ENCODE measurements at regions not wholly inside any gene's neighbourhood (a gene's known extent, or its start where the extent isn't known, plus 50 kb on each side); places are given as distances from the start of the nearest gene placed in this dataset.

- no peaks in the 10 kb centered on the region for H3K9me3 ChIP-seq
- no peaks in the 10 kb centered on the region for H3K36me3 ChIP-seq
- TF ChIP-seq POLR2A (IDR thresholded peaks at IDR 0.05) (no peak), POLR2AphosphoS5 (IDR thresholded peaks at IDR 0.05) (peak in 2 of 3 donors; percentile 48 to 53), CTCF (IDR thresholded peaks at IDR 0.05) (peak; percentile 60 to 81 (median 66))
- DNase-seq: peak; percentile 88
- intact Hi-C loops (cut with DNase I; ENCODE audit: low total_unique reads): loop anchor here (5.0 to 10.0 kb wide), 2 partner anchors 71 to 223 kb away; no protein-coding TSS in a partner anchor
- in situ Hi-C loops (cut with MboI; ENCODE audit: low pct_ligation_motif_present in 1 of 4, low pct_unique_long_range_greater_than_20kb in 1 of 4, low sequenced_read_pairs in 3 of 4): loop anchor here in 2 of 4 donors (10.0 to 25.0 kb wide), 2 partner anchors 59 to 223 kb away; no protein-coding TSS in a partner anchor
- H3K4me3 ChIP-seq: peak overlapping the region in 2 of 4 donors; percentile 2 to 16
- 7 to 13% methylated on average over 3 to 15 of the region's 15 CpGs for WGBS, 2 donors (ENCODE audit: low coverage in 1 of 2)
- H3K27me3 ChIP-seq: no peaks in the 10 kb centered on the region
- H3K4me1 ChIP-seq: peaks cover 16 to 32% (median 20%) of the 10 kb centered on the region in 4 donors
- peak overlapping the region; percentile 75 to 79 (median 78) for H3K27ac ChIP-seq
Measured at GRCh38 chr15:31435261-31435911, 108.8 kb downstream of the KLF13 start.

- no peak for DNase-seq
- no peak overlapping the region for H3K4me3 ChIP-seq
Measured at GRCh38 chr15:31435912-31436628, 109.4 kb downstream of the KLF13 start.

GRCh38 chr15:31437686-31438085 is 111.1 kb downstream of the KLF13 start:
- intact Hi-C loops (cut with DNase I; ENCODE audit: low total_unique reads): loop anchor here (5.0 to 10.0 kb wide), 2 partner anchors 73 to 225 kb away; no protein-coding TSS in a partner anchor
- no peak for TF ChIP-seq POLR2A (IDR thresholded peaks at IDR 0.05)
- TF ChIP-seq CTCF (IDR thresholded peaks at IDR 0.05): no peak
- no peak for TF ChIP-seq POLR2AphosphoS5 (IDR thresholded peaks at IDR 0.05)
- no peak for TF ChIP-seq EP300 (IDR thresholded peaks at IDR 0.05; ENCODE audit: low read depth)
- Histone ChIP-seq H3K36me3 (no peaks in the 10 kb centered on the region), H3K4me3 (no peak overlapping the region), H3K27me3 (no peaks in the 10 kb centered on the region), H3K27ac (peak overlapping the region in 1 of 4 donors; percentile 78), H3K4me1 (peaks cover 25 to 55% (median 34%) of the 10 kb centered on the region in 4 donors), H3K9me3 (no peaks in the 10 kb centered on the region)
- 73% methylated on average over 6 of the region's 6 CpGs; no CpG with 5 or more reads in 1 of the 2 donors for WGBS, 2 donors (ENCODE audit: low coverage in 1 of 2)
- DNase-seq: no peak
- in situ Hi-C loops (cut with MboI; ENCODE audit: low pct_ligation_motif_present in 1 of 4, low pct_unique_long_range_greater_than_20kb in 1 of 4, low sequenced_read_pairs in 3 of 4): loop anchor here in 2 of 4 donors (10.0 to 25.0 kb wide), 2 partner anchors 57 to 225 kb away; no protein-coding TSS in a partner anchor

More at GRCh38 chr15:31435912-31436628, 109.4 kb downstream of the KLF13 start:
- H3K27me3 ChIP-seq: no peaks in the 10 kb centered on the region
- H3K36me3 ChIP-seq: no peaks in the 10 kb centered on the region
- peaks cover 21 to 39% (median 25%) of the 10 kb centered on the region in 4 donors for H3K4me1 ChIP-seq
- in situ Hi-C loops (cut with MboI; ENCODE audit: low pct_ligation_motif_present in 1 of 4, low pct_unique_long_range_greater_than_20kb in 1 of 4, low sequenced_read_pairs in 3 of 4): loop anchor here in 2 of 4 donors (10.0 to 25.0 kb wide), 2 partner anchors 59 to 224 kb away; no protein-coding TSS in a partner anchor
- WGBS, 2 donors (ENCODE audit: low coverage in 1 of 2): 46% methylated on average over 14 of the region's 14 CpGs; no CpG with 5 or more reads in 1 of the 2 donors
- no peaks in the 10 kb centered on the region for H3K9me3 ChIP-seq
- peak overlapping the region; percentile 75 to 79 (median 78) for H3K27ac ChIP-seq
- TF ChIP-seq EP300 (IDR thresholded peaks at IDR 0.05; ENCODE audit: low read depth): no peak
- no peak for TF ChIP-seq POLR2AphosphoS5 (IDR thresholded peaks at IDR 0.05)
- TF ChIP-seq CTCF (IDR thresholded peaks at IDR 0.05): no peak
- TF ChIP-seq POLR2A (IDR thresholded peaks at IDR 0.05): no peak
- intact Hi-C loops (cut with DNase I; ENCODE audit: low total_unique reads): loop anchor here (5.0 to 10.0 kb wide), 2 partner anchors 71 to 224 kb away; no protein-coding TSS in a partner anchor

Measured in transverse colon (tissue), 4 donors.